ENCODE measurements at regions not wholly inside any gene's neighbourhood (a gene's known extent, or its start where the extent isn't known, plus 50 kb on each side); places are given as distances from the start of the nearest gene placed in this dataset.

- no peak for DNase-seq (ENCODE audit: low read depth)
- no peak overlapping the region for H3K4me3 ChIP-seq (ENCODE audit: low read depth, low read length)
- ChIA-PET CTCF (interaction anchor here (0.6 to 1.5 kb wide), 2 partner anchors 18 to 30 kb away, joined by 3 read pairs; no protein-coding TSS in a partner anchor), POLR2A (no interaction called here)
- no peaks in the 10 kb centered on the region for H3K36me3 ChIP-seq (ENCODE audit: control insufficient read depth, insufficient read depth, low read length)
- H3K27me3 ChIP-seq (ENCODE audit: control insufficient read depth, insufficient read depth, low read length) = no peaks in the 10 kb centered on the region
- no peak for TF ChIP-seq CTCF (IDR thresholded peaks at IDR 0.05; ENCODE audit: insufficient read depth, low read depth, low read length)
Observed at GRCh38 chr15:101590785-101591184, 61.4 kb downstream of the TM2D3 start.

- H3K27me3 ChIP-seq (ENCODE audit: control insufficient read depth, insufficient read depth, low read length) = peaks cover 1% of the 10 kb centered on the region; the same call in 1 of the 2 replicates
- TF ChIP-seq CTCF (IDR thresholded peaks at IDR 0.05; ENCODE audit: insufficient read depth, low read depth, low read length) = no peak
- H3K4me3 ChIP-seq (ENCODE audit: low read depth, low read length) = no peak overlapping the region
- POLR2A ChIA-PET = no interaction called here
- H3K36me3 ChIP-seq (ENCODE audit: control insufficient read depth, insufficient read depth, low read length) = no peaks in the 10 kb centered on the region
- no peak for DNase-seq (ENCODE audit: low read depth)
- CTCF ChIA-PET = no interaction called here
Observed at GRCh38 chr15:101583284-101583683, 68.9 kb downstream of the TM2D3 start.

GRCh38 chr15:101580431-101580830, 71.8 kb downstream of the TM2D3 start:
- DNase-seq (ENCODE audit: low read depth) = no peak
- POLR2A ChIA-PET = no interaction called here
- TF ChIP-seq CTCF (IDR thresholded peaks at IDR 0.05; ENCODE audit: insufficient read depth, low read depth, low read length) = no peak
- H3K4me3 ChIP-seq (ENCODE audit: low read depth, low read length) = no peak overlapping the region
- CTCF ChIA-PET = no interaction called here
- H3K36me3 ChIP-seq (ENCODE audit: control insufficient read depth, insufficient read depth, low read length) = no peaks in the 10 kb centered on the region
- peaks cover 1% of the 10 kb centered on the region; the same call in 1 of the 2 replicates for H3K27me3 ChIP-seq (ENCODE audit: control insufficient read depth, insufficient read depth, low read length)

GRCh38 chr15:101579631-101580163, 72.5 kb downstream of the TM2D3 start:
- CTCF ChIA-PET = interaction anchor here (1.1 kb wide), 1 partner anchor 290 kb away, joined by 3 read pairs; no protein-coding TSS in a partner anchor
- H3K36me3 ChIP-seq (ENCODE audit: control insufficient read depth, insufficient read depth, low read length) = no peaks in the 10 kb centered on the region
- POLR2A ChIA-PET = no interaction called here
- no peak for TF ChIP-seq CTCF (IDR thresholded peaks at IDR 0.05; ENCODE audit: insufficient read depth, low read depth, low read length)
- DNase-seq (ENCODE audit: low read depth) = no peak
- peaks cover 1% of the 10 kb centered on the region; the same call in 1 of the 2 replicates for H3K27me3 ChIP-seq (ENCODE audit: control insufficient read depth, insufficient read depth, low read length)
- H3K4me3 ChIP-seq (ENCODE audit: low read depth, low read length) = no peak overlapping the region

GRCh38 chr15:101578443-101578894, 73.7 kb downstream of the TM2D3 start:
- ChIA-PET POLR2A (no interaction called here), CTCF (interaction anchor here (0.9 to 1.2 kb wide), 3 partner anchors 88 to 289 kb away, joined by 3 read pairs; no protein-coding TSS in a partner anchor)
- TF ChIP-seq CTCF (IDR thresholded peaks at IDR 0.05; ENCODE audit: insufficient read depth, low read depth, low read length) = peak; percentile 45
- Histone ChIP-seq H3K27me3 (ENCODE audit: control insufficient read depth, insufficient read depth, low read length) (peaks cover 1% of the 10 kb centered on the region; the same call in 1 of the 2 replicates), H3K36me3 (ENCODE audit: control insufficient read depth, insufficient read depth, low read length) (no peaks in the 10 kb centered on the region), H3K4me3 (ENCODE audit: low read depth, low read length) (no peak overlapping the region)
- DNase-seq (ENCODE audit: low read depth) = no peak

All from BJ (cell line).